ENCODE measurements at regions not wholly inside any gene's neighbourhood (a gene's known extent, or its start where the extent isn't known, plus 50 kb on each side); places are given as distances from the start of the nearest gene placed in this dataset.

- no peak overlapping the region for H3K4me3 ChIP-seq (ENCODE audit: low read depth, low read length)
- H3K9me3 ChIP-seq (ENCODE audit: control insufficient read depth, insufficient read depth, low read depth, low read length): no peaks in the 10 kb centered on the region
- CTCF ChIA-PET: no interaction called here
- no peak for TF ChIP-seq BCL6B (tag by site-specific recombination; IDR thresholded peaks at IDR 0.05)
- no peak for TF ChIP-seq ZNF175 (tag by site-specific recombination; IDR thresholded peaks at IDR 0.05)
- TF ChIP-seq ZNF768 (tag by site-specific recombination; IDR thresholded peaks at IDR 0.05): no peak
- TF ChIP-seq ZSCAN16 (tag by site-specific recombination; IDR thresholded peaks at IDR 0.05): no peak
- no peak for TF ChIP-seq IKZF3 (tag by site-specific recombination; IDR thresholded peaks at IDR 0.05)
- no peak for TF ChIP-seq PBX3 (CRISPR knock-in tag; IDR thresholded peaks at IDR 0.05)
- TF ChIP-seq WT1 (tag by site-specific recombination; IDR thresholded peaks at IDR 0.05): no peak
- no peaks in the 10 kb centered on the region for H3K4me1 ChIP-seq (ENCODE audit: control insufficient read depth, insufficient read depth, low read length)
- H3K27ac ChIP-seq (ENCODE audit: extremely low read depth, low read depth, low read length): no peak overlapping the region
- no peaks in the 10 kb centered on the region for H3K36me3 ChIP-seq (ENCODE audit: control insufficient read depth in 2 of 2, insufficient read depth in 1 of 2, low read length in 2 of 2)
- POLR2A ChIA-PET: no interaction called here
Measured at GRCh38 chr5:124466011-124466410, 280.4 kb downstream of the ZNF608 start.

- no peaks in the 10 kb centered on the region for H3K9me3 ChIP-seq (ENCODE audit: control insufficient read depth, insufficient read depth, low read depth, low read length)
- no peak overlapping the region for H3K4me3 ChIP-seq (ENCODE audit: low read depth, low read length)
- POLR2A ChIA-PET: no interaction called here
- H3K4me1 ChIP-seq (ENCODE audit: control insufficient read depth, insufficient read depth, low read length): no peaks in the 10 kb centered on the region
- H3K27ac ChIP-seq (ENCODE audit: extremely low read depth, low read depth, low read length): no peak overlapping the region
- no peaks in the 10 kb centered on the region for H3K36me3 ChIP-seq (ENCODE audit: control insufficient read depth in 2 of 2, insufficient read depth in 1 of 2, low read length in 2 of 2)
- CTCF ChIA-PET: no interaction called here
- TF ChIP-seq TSHZ1 (tag by site-specific recombination; IDR thresholded peaks at IDR 0.05; ENCODE audit: borderline replicate concordance) (no peak), ZNF280D (tag by site-specific recombination; IDR thresholded peaks at IDR 0.05) (no peak), ZNF777 (tag by site-specific recombination; IDR thresholded peaks at IDR 0.05; ENCODE audit: borderline replicate concordance) (no peak), ZNF16 (tag by site-specific recombination; IDR thresholded peaks at IDR 0.05; ENCODE audit: low read depth) (no peak), ZNF701 (tag by site-specific recombination; IDR thresholded peaks at IDR 0.05) (no peak), ZNF148 (tag by site-specific recombination; IDR thresholded peaks at IDR 0.05; ENCODE audit: borderline replicate concordance) (no peak), ZNF239 (tag by site-specific recombination; IDR thresholded peaks at IDR 0.05) (no peak), ZNF26 (tag by site-specific recombination; IDR thresholded peaks at IDR 0.05) (no peak), ZNF645 (tag by site-specific recombination; IDR thresholded peaks at IDR 0.05) (no peak), ZNF114 (tag by site-specific recombination; IDR thresholded peaks at IDR 0.05) (no peak), ZNF138 (tag by site-specific recombination; IDR thresholded peaks at IDR 0.05; ENCODE audit: borderline replicate concordance) (no peak), ZNF18 (tag by site-specific recombination; IDR thresholded peaks at IDR 0.05) (no peak)
Measured at GRCh38 chr5:124463851-124464250, 282.6 kb downstream of the ZNF608 start.

Data from HEK293 (cell line).